ENCODE measurements at regions not wholly inside any gene's neighbourhood (a gene's known extent, or its start where the extent isn't known, plus 50 kb on each side); places are given as distances from the start of the nearest gene placed in this dataset.

GRCh38 chr9:24398466-24398865 lies 147.2 kb downstream of the IZUMO3 start:
- Mint-ChIP-seq H3K36me3 (ENCODE audit: low read depth) (no peaks in the 10 kb centered on the region), H3K27me3 (ENCODE audit: low read depth) (no peaks in the 10 kb centered on the region), H3K4me1 (no peaks in the 10 kb centered on the region), H3K4me3 (no peak overlapping the region), H3K27ac (no peak overlapping the region), H3K9me3 (no peaks in the 10 kb centered on the region)
- TF ChIP-seq CTCF (IDR thresholded peaks at IDR 0.05; ENCODE audit: unreplicated experiment in 3 of 3) = no peak

- no peaks in the 10 kb centered on the region for H3K27me3 Mint-ChIP-seq (ENCODE audit: low read depth)
- no peak overlapping the region for H3K27ac Mint-ChIP-seq
- no peaks in the 10 kb centered on the region for H3K36me3 Mint-ChIP-seq (ENCODE audit: low read depth)
- no peaks in the 10 kb centered on the region for H3K9me3 Mint-ChIP-seq
- no peaks in the 10 kb centered on the region for H3K4me1 Mint-ChIP-seq
- no peak overlapping the region for H3K4me3 Mint-ChIP-seq
- no peak for TF ChIP-seq CTCF (IDR thresholded peaks at IDR 0.05; ENCODE audit: unreplicated experiment in 3 of 3)
These were observed 154.6 kb downstream of the IZUMO3 start for GRCh38 chr9:24391095-24391494.

- Mint-ChIP-seq H3K4me3 (no peak overlapping the region), H3K4me1 (peaks cover 4% of the 10 kb centered on the region), H3K27me3 (ENCODE audit: low read depth) (no peaks in the 10 kb centered on the region), H3K27ac (no peak overlapping the region), H3K9me3 (no peaks in the 10 kb centered on the region), H3K36me3 (ENCODE audit: low read depth) (no peaks in the 10 kb centered on the region)
- no peak for TF ChIP-seq CTCF (IDR thresholded peaks at IDR 0.05; ENCODE audit: unreplicated experiment in 3 of 3)
These were observed 160.6 kb downstream of the IZUMO3 start for GRCh38 chr9:24385077-24385476.

- H3K27me3 Mint-ChIP-seq (ENCODE audit: low read depth) = no peaks in the 10 kb centered on the region
- peaks cover 4% of the 10 kb centered on the region for H3K4me1 Mint-ChIP-seq
- no peak overlapping the region for H3K27ac Mint-ChIP-seq
- H3K36me3 Mint-ChIP-seq (ENCODE audit: low read depth) = no peaks in the 10 kb centered on the region
- H3K4me3 Mint-ChIP-seq = no peak overlapping the region
- no peak for TF ChIP-seq CTCF (IDR thresholded peaks at IDR 0.05; ENCODE audit: unreplicated experiment in 3 of 3)
- no peaks in the 10 kb centered on the region for H3K9me3 Mint-ChIP-seq
These were observed 163.1 kb downstream of the IZUMO3 start for GRCh38 chr9:24382566-24382965.

GRCh38 chr9:24381205-24381604 lies 164.5 kb downstream of the IZUMO3 start:
- no peak overlapping the region for H3K27ac Mint-ChIP-seq
- no peaks in the 10 kb centered on the region for H3K36me3 Mint-ChIP-seq (ENCODE audit: low read depth)
- H3K27me3 Mint-ChIP-seq (ENCODE audit: low read depth) = no peaks in the 10 kb centered on the region
- no peaks in the 10 kb centered on the region for H3K9me3 Mint-ChIP-seq
- peaks cover 4% of the 10 kb centered on the region for H3K4me1 Mint-ChIP-seq
- H3K4me3 Mint-ChIP-seq = no peak overlapping the region
- TF ChIP-seq CTCF (IDR thresholded peaks at IDR 0.05; ENCODE audit: unreplicated experiment in 3 of 3) = no peak

- Mint-ChIP-seq H3K36me3 (ENCODE audit: low read depth) (no peaks in the 10 kb centered on the region), H3K9me3 (peaks cover 35% of the 10 kb centered on the region), H3K4me3 (no peak overlapping the region), H3K27ac (no peak overlapping the region), H3K4me1 (no peaks in the 10 kb centered on the region), H3K27me3 (ENCODE audit: low read depth) (no peaks in the 10 kb centered on the region)
- TF ChIP-seq CTCF (IDR thresholded peaks at IDR 0.05; ENCODE audit: unreplicated experiment in 3 of 3) = no peak
These were observed 186.7 kb downstream of the IZUMO3 start for GRCh38 chr9:24359046-24359445.

Data from nephron (organoid).